ENCODE measurements at regions not wholly inside any gene's neighbourhood (a gene's known extent, or its start where the extent isn't known, plus 50 kb on each side); places are given as distances from the start of the nearest gene placed in this dataset.

GRCh38 chr12:125687403-125687802 is 622.2 kb downstream of the AACS start:
- Histone ChIP-seq H3K27me3 (replicated peaks; ENCODE audit: control insufficient read depth, insufficient read depth, low read length) (no peaks in the 10 kb centered on the region; the same call in 1 of the 2 replicates), H3K4me3 (replicated peaks; ENCODE audit: low read depth, low read length) (no peak overlapping the region), H3K36me3 (ENCODE audit: control insufficient read depth, insufficient read depth, low read length) (no peaks in the 10 kb centered on the region)
- TF ChIP-seq CTCF (IDR thresholded peaks at IDR 0.05; ENCODE audit: insufficient read depth, low read length, poor library complexity, severe bottlenecking) = no peak
- no peak for DNase-seq (ENCODE audit: extremely low read depth, insufficient read length)

GRCh38 chr12:125687820-125688219 is 622.6 kb downstream of the AACS start:
- no peak for TF ChIP-seq CTCF (IDR thresholded peaks at IDR 0.05; ENCODE audit: insufficient read depth, low read length, poor library complexity, severe bottlenecking)
- no peak for DNase-seq (ENCODE audit: extremely low read depth, insufficient read length)
- Histone ChIP-seq H3K4me3 (replicated peaks; ENCODE audit: low read depth, low read length) (no peak overlapping the region), H3K27me3 (replicated peaks; ENCODE audit: control insufficient read depth, insufficient read depth, low read length) (no peaks in the 10 kb centered on the region; the same call in 1 of the 2 replicates), H3K36me3 (ENCODE audit: control insufficient read depth, insufficient read depth, low read length) (no peaks in the 10 kb centered on the region)

GRCh38 chr12:125688223-125688622 is 623.0 kb downstream of the AACS start:
- H3K27me3 ChIP-seq (replicated peaks; ENCODE audit: control insufficient read depth, insufficient read depth, low read length) = no peaks in the 10 kb centered on the region; the same call in 1 of the 2 replicates
- no peaks in the 10 kb centered on the region for H3K36me3 ChIP-seq (ENCODE audit: control insufficient read depth, insufficient read depth, low read length)
- H3K4me3 ChIP-seq (replicated peaks; ENCODE audit: low read depth, low read length) = no peak overlapping the region
- TF ChIP-seq CTCF (IDR thresholded peaks at IDR 0.05; ENCODE audit: insufficient read depth, low read length, poor library complexity, severe bottlenecking) = no peak
- no peak for DNase-seq (ENCODE audit: extremely low read depth, insufficient read length)

GRCh38 chr12:125688881-125689280 is 623.6 kb downstream of the AACS start:
- H3K27me3 ChIP-seq (replicated peaks; ENCODE audit: control insufficient read depth, insufficient read depth, low read length) = no peaks in the 10 kb centered on the region; the same call in 1 of the 2 replicates
- H3K36me3 ChIP-seq (ENCODE audit: control insufficient read depth, insufficient read depth, low read length) = no peaks in the 10 kb centered on the region
- no peak for DNase-seq (ENCODE audit: extremely low read depth, insufficient read length)
- H3K4me3 ChIP-seq (replicated peaks; ENCODE audit: low read depth, low read length) = no peak overlapping the region
- no peak for TF ChIP-seq CTCF (IDR thresholded peaks at IDR 0.05; ENCODE audit: insufficient read depth, low read length, poor library complexity, severe bottlenecking)

- no peaks in the 10 kb centered on the region; the same call in 1 of the 2 replicates for H3K27me3 ChIP-seq (replicated peaks; ENCODE audit: control insufficient read depth, insufficient read depth, low read length)
- no peak overlapping the region for H3K4me3 ChIP-seq (replicated peaks; ENCODE audit: low read depth, low read length)
- TF ChIP-seq CTCF (IDR thresholded peaks at IDR 0.05; ENCODE audit: insufficient read depth, low read length, poor library complexity, severe bottlenecking) = no peak
- no peaks in the 10 kb centered on the region for H3K36me3 ChIP-seq (ENCODE audit: control insufficient read depth, insufficient read depth, low read length)
- DNase-seq (ENCODE audit: extremely low read depth, insufficient read length) = no peak
Observed at GRCh38 chr12:125689576-125690410, 624.6 kb downstream of the AACS start.

Data from GM06990 (cell line).